ENCODE measurements at regions not wholly inside any gene's neighbourhood (a gene's known extent, or its start where the extent isn't known, plus 50 kb on each side); places are given as distances from the start of the nearest gene placed in this dataset.

- TF ChIP-seq CTCF (IDR thresholded peaks at IDR 0.05 in 8 of 11, conservative IDR thresholded peaks at IDR 0.05 in 3 of 11) = no peak
- TF ChIP-seq POLR2A (IDR thresholded peaks at IDR 0.05) = no peak
These were observed 282.7 kb downstream of the CNTN3 start for GRCh38 chr3:74331711-74332110.
